Calu3 (cell line): ENCODE measurements at regions not wholly inside any gene's neighbourhood (a gene's known extent, or its start where the extent isn't known, plus 50 kb on each side); places are given as distances from the start of the nearest gene placed in this dataset.

Experiments
- BruUV-seq: library from RNA; stranded (reverse); fragments of 400-500 nt; replicated peaks from 2 replicates; lab custom pipeline; 2021; lab: Mats Ljungman, UMichigan
- CTCF ChIA-PET: fragments of 300-600 bp; sonication (Branson Sonifier 250); formaldehyde crosslinking; loops from one replicate; lab custom pipeline; 2022; ENCODE audit warnings: antibody characterized with exemption; lab: Charles Lee
- DNase-seq: peaks from one replicate; pipeline ENCODE4 v3.0.0; 2022
- H3K27ac Mint-ChIP-seq: one replicate; pipeline ENCODE4 v1.8.0; 2022; ENCODE audit warnings: mixed read lengths; ENCODE audit not compliant: unreplicated experiment
- H3K27me3 Mint-ChIP-seq: one replicate; pipeline ENCODE4 v1.8.0; 2022; ENCODE audit warnings: mixed read lengths; ENCODE audit not compliant: unreplicated experiment
- H3K36me3 Mint-ChIP-seq: one replicate; pipeline ENCODE4 v1.8.0; 2022; ENCODE audit warnings: mild to moderate bottlenecking, moderate library complexity, mixed read lengths; ENCODE audit not compliant: insufficient read depth, unreplicated experiment
- H3K4me1 Mint-ChIP-seq: one replicate; pipeline ENCODE4 v1.8.0; 2022; ENCODE audit warnings: mild to moderate bottlenecking, low read depth, mixed read lengths; ENCODE audit not compliant: unreplicated experiment
- H3K4me3 Mint-ChIP-seq: one replicate; pipeline ENCODE4 v1.8.0; 2022; ENCODE audit warnings: mild to moderate bottlenecking, low read depth, moderate library complexity, mixed read lengths; ENCODE audit not compliant: unreplicated experiment
- H3K9me3 Mint-ChIP-seq: one replicate; pipeline ENCODE4 v1.8.0; 2022; ENCODE audit warnings: low read depth, mixed read lengths; ENCODE audit not compliant: unreplicated experiment
- CTCF ChIP-seq: fragments of 200-600 bp; IDR thresholded peaks from one replicate; pipeline ENCODE4 v1.8.0; 2022; ENCODE audit warnings: antibody characterized with exemption; ENCODE audit not compliant: unreplicated experiment
- intact Hi-C: fragments of 100-400 bp; cut with micrococcal nuclease; formaldehyde crosslinking; loops from one replicate; pipeline ENCODE4 v1.10.0; 2022; ENCODE audit not compliant: unreplicated experiment

DNA sequence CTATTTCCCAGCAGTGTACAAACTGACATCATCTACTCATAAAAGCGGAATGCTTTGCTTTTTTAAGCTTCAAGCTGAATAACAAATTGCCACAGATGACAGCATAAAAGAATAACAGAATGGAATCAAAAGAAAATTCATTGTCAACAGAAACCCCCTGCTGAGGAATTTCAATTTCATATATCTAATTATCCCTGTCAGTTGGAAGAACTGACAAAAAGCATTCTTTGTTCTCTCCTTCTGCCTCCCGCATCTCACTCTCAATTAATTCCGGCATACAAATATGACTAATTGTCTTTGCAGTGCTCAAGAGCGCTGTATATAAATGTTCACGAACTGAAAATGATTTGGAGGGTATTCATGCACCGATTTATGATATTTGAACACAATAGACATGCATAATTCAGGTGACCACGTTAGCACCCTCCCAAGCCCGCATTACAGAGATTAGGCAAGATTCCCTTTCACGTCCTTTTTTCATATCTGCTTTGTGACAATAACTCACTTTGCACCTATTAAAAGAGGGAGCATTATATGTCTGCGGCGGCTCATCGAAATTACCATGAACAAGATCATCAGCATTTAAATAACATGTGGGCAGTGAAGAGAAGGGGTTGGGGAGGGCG is 277.7 kb upstream of the SALL3 start:
- H3K4me1 Mint-ChIP-seq, result no peaks in the 10 kb centered on the region
- no peak for TF ChIP-seq CTCF
- no peak overlapping the region for H3K27ac Mint-ChIP-seq
- peaks cover 18% of the 10 kb centered on the region for H3K9me3 Mint-ChIP-seq
- intact Hi-C loops, result no loop called here
- no peaks in the 10 kb centered on the region for H3K36me3 Mint-ChIP-seq
- H3K27me3 Mint-ChIP-seq, result no peaks in the 10 kb centered on the region
- BruUV-seq, result no TSS peak
- CTCF ChIA-PET, result no interaction called here
- no peak overlapping the region for H3K4me3 Mint-ChIP-seq
- DNase-seq, result no peak

- Mint-ChIP-seq H3K4me1 (no peaks in the 10 kb centered on the region), H3K36me3 (no peaks in the 10 kb centered on the region), H3K4me3 (no peak overlapping the region), H3K27ac (no peak overlapping the region), H3K27me3 (no peaks in the 10 kb centered on the region), H3K9me3 (peaks cover 21% of the 10 kb centered on the region)
- DNase-seq, result no peak
- CTCF ChIA-PET, result no interaction called here
- TF ChIP-seq CTCF, result no peak
- intact Hi-C loops, result no loop called here
- BruUV-seq, result no TSS peak
Observed at GRCh38 chr18:78703291-78703690, 276.3 kb upstream of the SALL3 start.

GRCh38 chr18:78704971-78705461 is 274.6 kb upstream of the SALL3 start:
- intact Hi-C loops, result no loop called here
- TF ChIP-seq CTCF, result no peak
- Mint-ChIP-seq H3K27me3 (no peaks in the 10 kb centered on the region), H3K9me3 (peaks cover 22% of the 10 kb centered on the region), H3K4me3 (no peak overlapping the region), H3K36me3 (no peaks in the 10 kb centered on the region), H3K4me1 (no peaks in the 10 kb centered on the region), H3K27ac (no peak overlapping the region)
- BruUV-seq, result no TSS peak
- CTCF ChIA-PET, result no interaction called here
- no peak for DNase-seq

- no TSS peak for BruUV-seq
- no peak overlapping the region for H3K4me3 Mint-ChIP-seq
- H3K36me3 Mint-ChIP-seq, result no peaks in the 10 kb centered on the region
- no peaks in the 10 kb centered on the region for H3K27me3 Mint-ChIP-seq
- no peak overlapping the region for H3K27ac Mint-ChIP-seq
- no peak for TF ChIP-seq CTCF
- H3K4me1 Mint-ChIP-seq, result no peaks in the 10 kb centered on the region
- H3K9me3 Mint-ChIP-seq, result peaks cover 20% of the 10 kb centered on the region
- DNase-seq, result no peak
- intact Hi-C loops, result no loop called here
- CTCF ChIA-PET, result no interaction called here
Observed at GRCh38 chr18:78709261-78709809, 270.3 kb upstream of the SALL3 start.
